ENCODE measurements at regions not wholly inside any gene's neighbourhood (a gene's known extent, or its start where the extent isn't known, plus 50 kb on each side); places are given as distances from the start of the nearest gene placed in this dataset.
"Not testable (repeated sequence)": the region's sequence is repeated elsewhere in the genome, so short reads cannot be mapped to it uniquely, and the experiment has no call there.

GRCh38 chr10:33101392-33101787, 143.4 kb upstream of the ITGB1 start:
- DNase-seq (ENCODE audit: low spot score) = no peak

- no peak for DNase-seq (ENCODE audit: low spot score)
Measured at GRCh38 chr10:33100781-33101391, 142.9 kb upstream of the ITGB1 start.

- DNase-seq (ENCODE audit: low spot score) = no peak
Measured at GRCh38 chr10:33099748-33100147, 141.7 kb upstream of the ITGB1 start.

- no peak for DNase-seq (ENCODE audit: low spot score)
Measured at GRCh38 chr10:33098951-33099663, 141.1 kb upstream of the ITGB1 start.

- no peak for DNase-seq (ENCODE audit: low spot score)
Measured at GRCh38 chr10:33095867-33096815, 138.1 kb upstream of the ITGB1 start.

- no peak for DNase-seq (ENCODE audit: low spot score)
Measured at GRCh38 chr10:33094263-33095051, 136.4 kb upstream of the ITGB1 start.

GRCh38 chr10:33093362-33093761, 135.3 kb upstream of the ITGB1 start:
- DNase-seq (ENCODE audit: low spot score) = no peak

- no peak for DNase-seq (ENCODE audit: low spot score)
Measured at GRCh38 chr10:33092596-33092995, 134.6 kb upstream of the ITGB1 start.

- no peak for DNase-seq (ENCODE audit: low spot score)
Measured at GRCh38 chr10:33091201-33091600, 133.2 kb upstream of the ITGB1 start.

GRCh38 chr10:33088990-33089389, 131.0 kb upstream of the ITGB1 start:
- DNase-seq (ENCODE audit: low spot score) = no peak

- no peak for DNase-seq (ENCODE audit: low spot score)
Measured at GRCh38 chr10:33087922-33088321, 129.9 kb upstream of the ITGB1 start.

- DNase-seq (ENCODE audit: low spot score) = no peak
Measured at GRCh38 chr10:33087152-33087551, 129.1 kb upstream of the ITGB1 start.

GRCh38 chr10:33086100-33086499, 128.1 kb upstream of the ITGB1 start:
- DNase-seq (ENCODE audit: low spot score) = no peak

- DNase-seq (ENCODE audit: low spot score) = no peak
Measured at GRCh38 chr10:33085313-33085833, 127.3 kb upstream of the ITGB1 start.

GRCh38 chr10:33084453-33084852, 126.4 kb upstream of the ITGB1 start:
- no peak for DNase-seq (ENCODE audit: low spot score)

GRCh38 chr10:33082373-33082895, 124.4 kb upstream of the ITGB1 start:
- DNase-seq (ENCODE audit: low spot score) = no peak

- not testable (repeated sequence) for DNase-seq (ENCODE audit: low spot score)
Measured at GRCh38 chr10:33080467-33080866, 122.4 kb upstream of the ITGB1 start.

GRCh38 chr10:33074443-33074842, 116.4 kb upstream of the ITGB1 start:
- no peak for DNase-seq (ENCODE audit: low spot score)

- DNase-seq (ENCODE audit: low spot score) = no peak
Measured at GRCh38 chr10:33073641-33074415, 115.8 kb upstream of the ITGB1 start.

- no peak for DNase-seq (ENCODE audit: low spot score)
Measured at GRCh38 chr10:33071857-33072256, 113.8 kb upstream of the ITGB1 start.

- DNase-seq (ENCODE audit: low spot score) = no peak
Measured at GRCh38 chr10:33070101-33070500, 112.1 kb upstream of the ITGB1 start.

All from cerebellar cortex (tissue), 1 donor.